Nephron (organoid): ENCODE measurements at regions not wholly inside any gene's neighbourhood (a gene's known extent, or its start where the extent isn't known, plus 50 kb on each side); places are given as distances from the start of the nearest gene placed in this dataset.

Experiments used
- H3K27ac Mint-ChIP-seq, 3 experiments: 2 replicates each; pipeline ENCODE4 v1.8.0; 2020; ENCODE audit warnings: mixed read lengths in 3 of 3, mild to moderate bottlenecking in 2 of 3, moderate library complexity in 1 of 3
- H3K27me3 Mint-ChIP-seq: 2 replicates; pipeline ENCODE4 v1.8.0; 2021; ENCODE audit warnings: low read depth, mild to moderate bottlenecking, moderate library complexity, mixed read lengths
- H3K36me3 Mint-ChIP-seq: 2 replicates; pipeline ENCODE4 v1.8.0; 2020; ENCODE audit warnings: low read depth, mixed read lengths
- H3K4me1 Mint-ChIP-seq: 2 replicates; pipeline ENCODE4 v1.8.0; 2020; ENCODE audit warnings: mixed read lengths
- H3K4me3 Mint-ChIP-seq, 3 experiments: 2 replicates each; pipeline ENCODE4 v1.8.0; 2020; ENCODE audit warnings: mild to moderate bottlenecking in 3 of 3, mixed read lengths in 3 of 3, moderate library complexity in 2 of 3
- H3K9me3 Mint-ChIP-seq: 2 replicates; pipeline ENCODE4 v1.8.0; 2020; ENCODE audit warnings: mixed read lengths
- TF ChIP-seq, protein P1 (sequence below), 3 experiments: fragments of 200-600 bp; sonication (generic); IDR thresholded peaks; one replicate each; pipeline ENCODE4 v1.5.0; 2021; ENCODE audit warnings: antibody characterized with exemption in 3 of 3; ENCODE audit not compliant: unreplicated experiment in 3 of 3

GRCh38 chr20:48054051-48054450 is 268.8 kb upstream of the SULF2 start:
- Mint-ChIP-seq H3K4me1 (peaks cover 44% of the 10 kb centered on the region), H3K27me3 (peaks cover 7% of the 10 kb centered on the region), H3K27ac (no peak overlapping the region), H3K9me3 (peaks cover 24% of the 10 kb centered on the region), H3K4me3 (no peak overlapping the region), H3K36me3 (peaks cover 3% of the 10 kb centered on the region)
- TF ChIP-seq, protein P1, sequence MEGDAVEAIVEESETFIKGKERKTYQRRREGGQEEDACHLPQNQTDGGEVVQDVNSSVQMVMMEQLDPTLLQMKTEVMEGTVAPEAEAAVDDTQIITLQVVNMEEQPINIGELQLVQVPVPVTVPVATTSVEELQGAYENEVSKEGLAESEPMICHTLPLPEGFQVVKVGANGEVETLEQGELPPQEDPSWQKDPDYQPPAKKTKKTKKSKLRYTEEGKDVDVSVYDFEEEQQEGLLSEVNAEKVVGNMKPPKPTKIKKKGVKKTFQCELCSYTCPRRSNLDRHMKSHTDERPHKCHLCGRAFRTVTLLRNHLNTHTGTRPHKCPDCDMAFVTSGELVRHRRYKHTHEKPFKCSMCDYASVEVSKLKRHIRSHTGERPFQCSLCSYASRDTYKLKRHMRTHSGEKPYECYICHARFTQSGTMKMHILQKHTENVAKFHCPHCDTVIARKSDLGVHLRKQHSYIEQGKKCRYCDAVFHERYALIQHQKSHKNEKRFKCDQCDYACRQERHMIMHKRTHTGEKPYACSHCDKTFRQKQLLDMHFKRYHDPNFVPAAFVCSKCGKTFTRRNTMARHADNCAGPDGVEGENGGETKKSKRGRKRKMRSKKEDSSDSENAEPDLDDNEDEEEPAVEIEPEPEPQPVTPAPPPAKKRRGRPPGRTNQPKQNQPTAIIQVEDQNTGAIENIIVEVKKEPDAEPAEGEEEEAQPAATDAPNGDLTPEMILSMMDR (IDR thresholded peaks at IDR 0.05; ENCODE audit: unreplicated experiment in 3 of 3), result no peak

- peaks cover 7% of the 10 kb centered on the region for H3K27me3 Mint-ChIP-seq
- peaks cover 26% of the 10 kb centered on the region for H3K9me3 Mint-ChIP-seq
- H3K27ac Mint-ChIP-seq, result peak overlapping the region in 2 of 3 experiments; percentile 74 to 88
- peaks cover 53% of the 10 kb centered on the region for H3K4me1 Mint-ChIP-seq
- TF ChIP-seq, protein P1 (IDR thresholded peaks at IDR 0.05; ENCODE audit: unreplicated experiment in 3 of 3), result no peak
- no peak overlapping the region for H3K4me3 Mint-ChIP-seq
- peaks cover 2% of the 10 kb centered on the region for H3K36me3 Mint-ChIP-seq
These were observed 267.2 kb upstream of the SULF2 start for GRCh38 chr20:48052475-48052835.

- TF ChIP-seq, protein P1 (IDR thresholded peaks at IDR 0.05; ENCODE audit: unreplicated experiment in 3 of 3), result no peak
- H3K27me3 Mint-ChIP-seq, result peaks cover 4% of the 10 kb centered on the region
- H3K27ac Mint-ChIP-seq, result peak overlapping the region; percentile 26 to 88 (median 74)
- H3K36me3 Mint-ChIP-seq, result no peaks in the 10 kb centered on the region
- H3K9me3 Mint-ChIP-seq, result peaks cover 23% of the 10 kb centered on the region
- peak overlapping the region in 1 of 3 experiments; percentile 7 for H3K4me3 Mint-ChIP-seq
- peaks cover 53% of the 10 kb centered on the region for H3K4me1 Mint-ChIP-seq
These were observed 266.7 kb upstream of the SULF2 start for GRCh38 chr20:48051794-48052474.

GRCh38 chr20:48049641-48050040 is 264.4 kb upstream of the SULF2 start:
- no peaks in the 10 kb centered on the region for H3K36me3 Mint-ChIP-seq
- H3K4me3 Mint-ChIP-seq, result peak overlapping the region in 1 of 3 experiments; percentile 2
- H3K4me1 Mint-ChIP-seq, result peaks cover 58% of the 10 kb centered on the region
- TF ChIP-seq, protein P1 (IDR thresholded peaks at IDR 0.05; ENCODE audit: unreplicated experiment in 3 of 3), result no peak
- H3K9me3 Mint-ChIP-seq, result peaks cover 19% of the 10 kb centered on the region
- peak overlapping the region; percentile 42 to 46 (median 42) for H3K27ac Mint-ChIP-seq
- peaks cover 8% of the 10 kb centered on the region for H3K27me3 Mint-ChIP-seq

GRCh38 chr20:48049171-48049570 is 263.9 kb upstream of the SULF2 start:
- Mint-ChIP-seq H3K27ac (peak overlapping the region; percentile 42 to 46 (median 42)), H3K27me3 (peaks cover 4% of the 10 kb centered on the region), H3K4me3 (no peak overlapping the region), H3K9me3 (peaks cover 17% of the 10 kb centered on the region), H3K4me1 (peaks cover 54% of the 10 kb centered on the region), H3K36me3 (no peaks in the 10 kb centered on the region)
- TF ChIP-seq, protein P1 (IDR thresholded peaks at IDR 0.05; ENCODE audit: unreplicated experiment in 3 of 3), result no peak

GRCh38 chr20:48047447-48047846 is 262.2 kb upstream of the SULF2 start:
- Mint-ChIP-seq H3K36me3 (no peaks in the 10 kb centered on the region), H3K4me1 (peaks cover 46% of the 10 kb centered on the region), H3K9me3 (peaks cover 21% of the 10 kb centered on the region), H3K27me3 (peaks cover 4% of the 10 kb centered on the region), H3K4me3 (no peak overlapping the region), H3K27ac (no peak overlapping the region)
- TF ChIP-seq, protein P1 (IDR thresholded peaks at IDR 0.05; ENCODE audit: unreplicated experiment in 3 of 3), result no peak
